Skin of body (tissue), 1 donor: ENCODE measurements at regions not wholly inside any gene's neighbourhood (a gene's known extent, or its start where the extent isn't known, plus 50 kb on each side); places are given as distances from the start of the nearest gene placed in this dataset.
"Not testable (repeated sequence)": the region's sequence is repeated elsewhere in the genome, so short reads cannot be mapped to it uniquely, and the experiment has no call there.

Source experiments
- DNase-seq: peaks from one replicate; lab custom pipeline; 2025; lab: John Stamatoyannopoulos, UW

DNA sequence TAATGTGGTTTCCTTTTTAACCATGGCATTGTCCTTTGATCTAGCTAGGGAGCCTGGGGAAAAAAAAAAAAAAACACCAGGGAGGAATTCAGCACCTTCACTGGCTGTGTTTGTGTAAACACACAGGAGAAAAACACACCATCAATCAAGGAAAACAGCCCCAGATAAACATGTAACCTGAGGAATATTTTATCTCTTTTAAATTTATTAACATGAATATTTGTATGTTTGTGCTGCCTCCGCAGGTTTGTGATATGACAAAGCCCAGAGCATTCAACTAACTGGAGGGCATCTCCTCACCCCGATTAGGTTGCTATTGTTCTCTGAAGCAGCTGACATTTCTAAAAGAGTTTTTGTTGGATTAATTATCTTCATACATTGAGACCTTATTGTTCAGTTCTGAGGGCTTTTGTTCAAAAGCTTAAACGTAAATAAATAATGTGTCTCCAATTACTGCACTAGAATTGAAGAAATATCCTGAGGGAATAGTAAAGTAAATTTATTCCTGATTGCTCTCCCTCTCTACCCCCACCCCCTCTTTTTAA lies 89.4 kb upstream of the SEMA3E start:
- no peak for DNase-seq

DNA sequence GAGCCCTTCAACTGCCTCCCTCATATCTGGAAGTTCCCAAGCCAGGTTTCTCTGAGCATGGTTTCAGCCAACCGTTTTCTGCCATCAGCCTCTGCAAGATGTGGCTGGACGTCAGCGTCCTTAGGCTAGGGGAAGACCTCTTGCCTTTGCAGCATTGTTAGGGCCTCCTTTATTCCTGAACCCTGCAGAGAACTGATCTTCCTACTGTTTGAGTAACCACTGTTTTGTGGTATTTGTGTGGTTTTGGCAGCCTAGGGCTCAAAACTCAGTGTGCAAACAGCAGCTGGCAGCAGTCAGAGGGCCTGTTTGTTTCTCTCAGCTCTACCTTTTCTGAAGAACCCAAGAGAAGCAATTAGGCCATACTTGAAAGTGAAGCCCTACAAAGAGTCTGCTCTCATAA lies 83.4 kb upstream of the SEMA3E start:
- DNase-seq, result no peak

DNA sequence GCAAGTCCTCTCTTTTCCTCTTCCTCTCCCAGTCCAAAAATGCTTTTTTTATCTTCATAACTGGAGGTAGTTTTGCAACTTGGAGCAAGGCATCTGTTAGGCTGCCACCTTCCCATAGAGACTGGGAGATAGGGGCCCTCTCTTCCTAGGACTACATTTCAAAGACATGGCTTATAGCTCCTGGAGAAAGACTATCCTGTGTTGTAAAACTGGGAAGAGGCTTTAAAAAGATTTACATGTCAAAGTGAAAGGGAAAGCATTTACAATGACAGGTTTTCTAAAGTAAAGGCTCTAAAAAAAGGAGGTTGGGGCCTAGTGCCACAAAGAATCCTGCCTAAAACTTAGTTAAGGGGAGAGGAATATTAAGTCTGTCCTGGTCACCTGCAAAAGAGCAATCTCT lies 82.2 kb upstream of the SEMA3E start:
- DNase-seq, result no peak

DNA sequence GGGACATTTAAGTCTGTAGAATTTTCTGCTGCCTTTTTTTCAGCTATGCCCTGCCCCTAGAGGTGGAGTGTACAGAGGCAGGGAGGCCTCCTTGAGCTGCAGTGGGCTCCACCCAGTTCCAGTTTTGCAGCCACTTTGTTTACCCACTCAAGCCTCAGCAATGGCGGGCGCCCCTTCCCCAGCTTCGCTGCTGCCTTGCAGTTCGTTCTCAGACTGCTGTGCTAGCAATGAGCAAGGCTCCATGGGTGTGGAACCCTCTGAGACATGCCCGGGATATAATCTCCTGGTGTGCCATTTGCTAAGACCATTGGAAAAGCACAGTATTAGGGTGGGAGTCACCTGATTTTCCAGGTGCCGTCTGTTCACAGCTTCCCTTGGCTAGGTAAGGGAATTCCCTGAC lies 68.0 kb upstream of the SEMA3E start:
- not testable (repeated sequence) for DNase-seq

DNA sequence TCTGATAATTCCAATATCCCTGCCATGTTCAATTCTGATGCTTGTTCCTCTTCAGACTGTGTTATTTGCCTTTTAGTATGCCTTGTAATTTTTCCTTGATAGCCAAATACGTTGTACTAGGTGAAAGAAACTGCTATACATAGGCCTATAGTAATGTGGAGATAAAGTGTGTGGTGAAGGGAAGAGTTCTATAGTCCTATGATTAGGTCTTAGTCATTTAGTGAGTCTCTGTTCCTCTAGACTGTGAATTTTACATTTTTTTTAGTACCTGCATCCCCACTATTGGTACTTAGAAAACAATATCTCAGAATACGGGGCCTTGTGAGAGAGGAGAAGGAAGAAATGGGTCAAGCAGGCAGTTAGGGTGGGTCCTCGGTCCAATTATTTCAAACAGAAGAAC lies 59.6 kb upstream of the SEMA3E start:
- no peak for DNase-seq

DNA sequence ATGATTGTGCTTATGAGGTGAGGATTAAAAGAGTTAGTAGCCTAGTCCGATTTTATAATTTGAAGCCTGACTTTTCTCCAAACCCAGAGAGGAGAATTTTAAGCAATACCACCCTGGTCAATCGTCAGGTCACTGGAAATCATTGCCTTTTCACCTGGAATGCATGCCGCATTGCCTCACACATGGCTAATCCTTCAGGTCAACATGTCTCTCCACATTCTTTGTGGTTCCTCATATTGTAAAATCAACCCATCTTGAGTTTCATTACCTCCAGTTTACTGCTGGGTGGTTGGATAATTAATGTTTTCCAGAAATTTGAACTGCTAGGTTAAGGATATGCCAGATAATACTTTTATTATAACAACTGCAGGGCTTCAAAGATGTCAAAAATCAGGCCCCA lies 55.6 kb upstream of the SEMA3E start:
- no peak for DNase-seq

DNA sequence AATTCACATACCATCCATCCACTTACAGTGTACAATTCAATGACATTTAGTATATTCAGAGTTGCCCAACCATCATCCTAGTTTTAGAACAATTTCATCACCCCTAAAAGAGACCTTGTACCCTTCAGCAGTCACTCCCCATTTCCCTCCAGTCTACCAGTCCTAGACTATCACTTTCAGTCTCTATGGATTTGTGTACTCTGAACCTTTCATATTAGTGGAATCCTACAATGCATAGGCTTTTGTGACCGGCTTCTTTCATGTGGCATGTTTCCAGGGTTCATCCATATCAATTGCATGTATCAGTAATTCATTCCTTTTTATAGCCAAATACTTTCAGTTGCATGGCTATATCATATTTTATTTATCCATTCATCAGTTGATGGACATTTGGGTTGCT lies 53.5 kb upstream of the SEMA3E start:
- DNase-seq, result no peak

DNA sequence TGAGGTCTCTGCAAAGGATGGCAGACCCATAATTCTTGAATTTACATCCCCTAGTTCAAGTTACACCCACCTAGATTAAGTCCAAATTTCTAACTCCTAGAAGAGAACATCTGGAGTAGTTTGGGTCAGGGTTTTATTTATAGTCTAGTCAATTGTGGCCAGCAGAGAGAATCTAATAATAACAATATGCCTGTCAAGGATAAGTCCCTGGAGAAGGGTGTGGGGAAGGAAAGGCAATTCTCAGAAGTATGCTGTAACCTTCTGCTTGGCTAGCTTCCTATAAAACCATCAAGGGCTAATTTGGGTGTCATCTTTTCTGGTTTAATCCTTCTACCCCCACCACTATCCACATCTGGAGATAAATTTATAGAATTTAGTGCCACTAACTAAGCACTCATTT lies 52.8 kb upstream of the SEMA3E start:
- DNase-seq, result peak; percentile 57
